Thymus (tissue), 11 donors: ENCODE measurements at regions not wholly inside any gene's neighbourhood (a gene's known extent, or its start where the extent isn't known, plus 50 kb on each side); places are given as distances from the start of the nearest gene placed in this dataset.

Experiments used
- DNase-seq, 9 donors: peaks; one replicate each; pipeline ENCODE4 v3.0.0-alpha.2; 2013; ENCODE audit warnings: low spot score in 9 of 9, low read depth in 6 of 9, missing footprints in 1 of 9
- H3K27ac ChIP-seq, 2 donors: one replicate each; pipeline ENCODE4 v1.5.1; 2013; ENCODE audit warnings: control low read depth in 1 of 2, low read depth in 1 of 2, low read length in 1 of 2, mild to moderate bottlenecking in 1 of 2, moderate library complexity in 1 of 2
- H3K27me3 ChIP-seq, 2 donors: one replicate each; pipeline ENCODE4 v1.5.1; 2013; ENCODE audit warnings: low read length in 1 of 2; ENCODE audit not compliant: control insufficient read depth in 2 of 2, insufficient read depth in 1 of 2
- H3K36me3 ChIP-seq, 2 donors: one replicate each; pipeline ENCODE4 v1.5.1; 2013; ENCODE audit warnings: low read length in 1 of 2, mild to moderate bottlenecking in 1 of 2, moderate library complexity in 1 of 2; ENCODE audit not compliant: control insufficient read depth in 2 of 2, insufficient read depth in 2 of 2
- H3K4me1 ChIP-seq, 2 donors: one replicate each; pipeline ENCODE4 v1.5.1; 2013; ENCODE audit warnings: low read length in 2 of 2; ENCODE audit not compliant: control insufficient read depth in 2 of 2, insufficient read depth in 2 of 2
- H3K4me3 ChIP-seq, 2 donors: one replicate each; pipeline ENCODE4 v1.5.1; 2013; ENCODE audit warnings: low read length in 2 of 2, control low read depth in 1 of 2, mild to moderate bottlenecking in 1 of 2
- H3K9me3 ChIP-seq, 2 donors: one replicate each; pipeline ENCODE4 v1.5.1; 2013; ENCODE audit warnings: low read length in 1 of 2, mild to moderate bottlenecking in 1 of 2; ENCODE audit not compliant: control insufficient read depth in 2 of 2, insufficient read depth in 1 of 2
- WGBS: extraction: QIAGEN DNeasy Blood & Tissue Kit; methylation state at CpG from one replicate; pipeline ENCODE4 v1.1.7; 2013; 5-methylcytosine and 5-hydroxymethylcytosine counted together
- donor health status: healthy.

- peaks cover 4 to 17% of the 10 kb centered on the region in 2 donors for H3K4me1 ChIP-seq
- H3K36me3 ChIP-seq, result no peaks in the 10 kb centered on the region
- no peaks in the 10 kb centered on the region for H3K27me3 ChIP-seq
- no peak for DNase-seq
- H3K9me3 ChIP-seq, result no peaks in the 10 kb centered on the region
- no peak overlapping the region for H3K27ac ChIP-seq
- H3K4me3 ChIP-seq, result no peak overlapping the region
- WGBS, result 98% methylated on average over 8 of the region's 8 CpGs
Observed at GRCh38 chr15:69590201-69590710, 137.6 kb downstream of the RPLP1 start.

GRCh38 chr15:69590932-69591524 is 138.4 kb downstream of the RPLP1 start:
- DNase-seq, result no peak
- Histone ChIP-seq H3K27me3 (no peaks in the 10 kb centered on the region), H3K36me3 (no peaks in the 10 kb centered on the region), H3K9me3 (no peaks in the 10 kb centered on the region), H3K27ac (no peak overlapping the region), H3K4me1 (peaks cover 4 to 17% of the 10 kb centered on the region in 2 donors), H3K4me3 (no peak overlapping the region)
- 99% methylated on average over 5 of the region's 5 CpGs for WGBS

- no peaks in the 10 kb centered on the region for H3K9me3 ChIP-seq
- H3K27me3 ChIP-seq, result no peaks in the 10 kb centered on the region
- H3K36me3 ChIP-seq, result no peaks in the 10 kb centered on the region
- 99% methylated on average over 4 of the region's 4 CpGs for WGBS
- H3K4me1 ChIP-seq, result peaks cover 4 to 17% of the 10 kb centered on the region in 2 donors
- H3K4me3 ChIP-seq, result no peak overlapping the region
- no peak overlapping the region for H3K27ac ChIP-seq
- no peak for DNase-seq
Observed at GRCh38 chr15:69591905-69592508, 139.4 kb downstream of the RPLP1 start.

- WGBS, result 96% methylated on average over 2 of the region's 2 CpGs
- Histone ChIP-seq H3K36me3 (no peaks in the 10 kb centered on the region), H3K4me1 (peaks cover 4 to 17% of the 10 kb centered on the region in 2 donors), H3K9me3 (no peaks in the 10 kb centered on the region), H3K27ac (no peak overlapping the region), H3K27me3 (no peaks in the 10 kb centered on the region), H3K4me3 (no peak overlapping the region)
- DNase-seq, result no peak
Observed at GRCh38 chr15:69592954-69593353, 140.3 kb downstream of the RPLP1 start.

- no peaks in the 10 kb centered on the region for H3K36me3 ChIP-seq
- no peak overlapping the region for H3K27ac ChIP-seq
- WGBS, result 99% methylated on average over 7 of the region's 7 CpGs
- DNase-seq, result no peak
- no peaks in the 10 kb centered on the region for H3K9me3 ChIP-seq
- H3K27me3 ChIP-seq, result no peaks in the 10 kb centered on the region
- peaks cover 4 to 17% of the 10 kb centered on the region in 2 donors for H3K4me1 ChIP-seq
- H3K4me3 ChIP-seq, result no peak overlapping the region
Observed at GRCh38 chr15:69593488-69593887, 140.9 kb downstream of the RPLP1 start.

GRCh38 chr15:69593981-69594966 is 141.7 kb downstream of the RPLP1 start:
- DNase-seq, result peak in 1 of 9 donors; percentile 30
- WGBS, result 27% methylated on average over 24 of the region's 24 CpGs
- no peaks in the 10 kb centered on the region for H3K27me3 ChIP-seq
- H3K4me1 ChIP-seq, result peaks cover 4 to 17% of the 10 kb centered on the region in 2 donors
- no peak overlapping the region for H3K4me3 ChIP-seq
- no peaks in the 10 kb centered on the region for H3K36me3 ChIP-seq
- no peaks in the 10 kb centered on the region for H3K9me3 ChIP-seq
- no peak overlapping the region for H3K27ac ChIP-seq

GRCh38 chr15:69595009-69595791 is 142.6 kb downstream of the RPLP1 start:
- Histone ChIP-seq H3K27ac (no peak overlapping the region), H3K27me3 (peaks cover 0 to 2% of the 10 kb centered on the region in 2 donors), H3K4me3 (no peak overlapping the region), H3K4me1 (peaks cover 4 to 17% of the 10 kb centered on the region in 2 donors), H3K9me3 (no peaks in the 10 kb centered on the region), H3K36me3 (no peaks in the 10 kb centered on the region)
- no peak for DNase-seq
- 65% methylated on average over 10 of the region's 10 CpGs for WGBS

GRCh38 chr15:69597061-69597592 is 144.5 kb downstream of the RPLP1 start:
- no peaks in the 10 kb centered on the region for H3K9me3 ChIP-seq
- no peak overlapping the region for H3K27ac ChIP-seq
- WGBS, result 97% methylated on average over 4 of the region's 4 CpGs
- H3K36me3 ChIP-seq, result no peaks in the 10 kb centered on the region
- peaks cover 0 to 2% of the 10 kb centered on the region in 2 donors for H3K27me3 ChIP-seq
- no peak for DNase-seq
- H3K4me1 ChIP-seq, result peaks cover 4 to 17% of the 10 kb centered on the region in 2 donors
- no peak overlapping the region for H3K4me3 ChIP-seq
